ENCODE measurements at regions not wholly inside any gene's neighbourhood (a gene's known extent, or its start where the extent isn't known, plus 50 kb on each side); places are given as distances from the start of the nearest gene placed in this dataset.

GRCh38 chr3:74808506-74809275 lies 194.2 kb upstream of the CNTN3 start:
- no peak for DNase-seq (ENCODE audit: low read depth)
- H3K4me3 ChIP-seq (ENCODE audit: low read length), result no peak overlapping the region
- TF ChIP-seq CTCF (conservative IDR thresholded peaks at IDR 0.05; ENCODE audit: low read length), result no peak

- TF ChIP-seq CTCF (conservative IDR thresholded peaks at IDR 0.05; ENCODE audit: low read length), result no peak
- DNase-seq (ENCODE audit: low read depth), result no peak
- no peak overlapping the region for H3K4me3 ChIP-seq (ENCODE audit: low read length)
Observed at GRCh38 chr3:74801924-74802323, 187.5 kb upstream of the CNTN3 start.

- H3K4me3 ChIP-seq (ENCODE audit: low read length), result no peak overlapping the region
- DNase-seq (ENCODE audit: low read depth), result peak; percentile 4
Observed at GRCh38 chr3:74789111-74789510, 174.7 kb upstream of the CNTN3 start.

GRCh38 chr3:74787011-74787410 lies 172.6 kb upstream of the CNTN3 start:
- H3K4me3 ChIP-seq (ENCODE audit: low read length), result no peak overlapping the region
- no peak for TF ChIP-seq CTCF (conservative IDR thresholded peaks at IDR 0.05; ENCODE audit: low read length)
- no peak for DNase-seq (ENCODE audit: low read depth)

More at GRCh38 chr3:74789111-74789510, 174.7 kb upstream of the CNTN3 start:
- no peak for TF ChIP-seq CTCF (conservative IDR thresholded peaks at IDR 0.05; ENCODE audit: low read length)

- DNase-seq (ENCODE audit: low read depth), result no peak
- H3K4me3 ChIP-seq (ENCODE audit: low read length), result no peak overlapping the region
- TF ChIP-seq CTCF (conservative IDR thresholded peaks at IDR 0.05; ENCODE audit: low read length), result no peak
Observed at GRCh38 chr3:74771401-74771800, 156.9 kb upstream of the CNTN3 start.

GRCh38 chr3:74768010-74768409 lies 153.6 kb upstream of the CNTN3 start:
- no peak overlapping the region for H3K4me3 ChIP-seq (ENCODE audit: low read length)
- TF ChIP-seq CTCF (conservative IDR thresholded peaks at IDR 0.05; ENCODE audit: low read length), result no peak
- DNase-seq (ENCODE audit: low read depth), result no peak

- H3K4me3 ChIP-seq (ENCODE audit: low read length), result no peak overlapping the region
- no peak for DNase-seq (ENCODE audit: low read depth)
- no peak for TF ChIP-seq CTCF (conservative IDR thresholded peaks at IDR 0.05; ENCODE audit: low read length)
Observed at GRCh38 chr3:74766405-74766804, 151.9 kb upstream of the CNTN3 start.

All from AG10803 (cell line).